GOT3 (cell line): ENCODE measurements at regions not wholly inside any gene's neighbourhood (a gene's known extent, or its start where the extent isn't known, plus 50 kb on each side); places are given as distances from the start of the nearest gene placed in this dataset.

ENCODE experiments used
- DNase-seq: peaks from one replicate; lab custom pipeline; 2025; ENCODE audit warnings: mixed read lengths; lab: John Stamatoyannopoulos, UW

DNA sequence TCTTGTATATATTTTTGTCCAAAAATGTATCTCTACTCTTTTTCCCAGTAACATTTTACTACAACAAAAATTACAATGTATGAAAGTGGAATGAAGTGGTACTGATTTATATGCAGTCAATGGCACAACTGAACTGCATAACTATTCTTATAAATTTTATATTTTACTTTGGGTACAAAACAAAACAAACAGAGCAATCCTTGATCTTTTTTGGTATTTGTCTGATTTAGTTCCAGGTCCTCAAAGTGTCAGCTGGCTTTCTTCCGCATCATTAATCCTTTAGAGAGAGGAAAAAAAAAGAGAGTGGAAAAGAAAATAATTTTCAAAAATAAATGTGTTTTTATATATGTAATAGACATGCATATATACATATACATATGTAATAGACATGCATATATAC, 252.4 kb upstream of the SLIT2 start:
- no peak for DNase-seq

DNA sequence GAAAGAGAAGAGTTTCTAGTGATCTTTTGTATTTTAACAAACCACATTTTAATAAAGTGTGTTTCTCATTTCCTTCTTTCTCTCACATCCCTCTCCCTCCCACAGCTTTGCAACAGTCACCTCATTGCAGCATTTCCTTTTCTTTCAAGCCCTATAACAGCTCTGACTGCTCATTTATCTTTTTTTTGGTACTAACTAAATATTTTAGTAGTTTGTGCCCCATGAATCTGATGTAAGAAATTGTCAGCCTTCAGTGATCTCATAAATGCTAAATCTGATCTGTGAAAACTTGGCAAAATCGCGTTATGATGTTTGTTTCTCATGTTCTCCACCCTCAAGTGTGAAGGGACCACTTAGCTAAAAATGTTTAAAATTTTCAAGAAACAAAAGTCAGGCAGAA, 258.5 kb upstream of the SLIT2 start:
- DNase-seq: no peak

DNA sequence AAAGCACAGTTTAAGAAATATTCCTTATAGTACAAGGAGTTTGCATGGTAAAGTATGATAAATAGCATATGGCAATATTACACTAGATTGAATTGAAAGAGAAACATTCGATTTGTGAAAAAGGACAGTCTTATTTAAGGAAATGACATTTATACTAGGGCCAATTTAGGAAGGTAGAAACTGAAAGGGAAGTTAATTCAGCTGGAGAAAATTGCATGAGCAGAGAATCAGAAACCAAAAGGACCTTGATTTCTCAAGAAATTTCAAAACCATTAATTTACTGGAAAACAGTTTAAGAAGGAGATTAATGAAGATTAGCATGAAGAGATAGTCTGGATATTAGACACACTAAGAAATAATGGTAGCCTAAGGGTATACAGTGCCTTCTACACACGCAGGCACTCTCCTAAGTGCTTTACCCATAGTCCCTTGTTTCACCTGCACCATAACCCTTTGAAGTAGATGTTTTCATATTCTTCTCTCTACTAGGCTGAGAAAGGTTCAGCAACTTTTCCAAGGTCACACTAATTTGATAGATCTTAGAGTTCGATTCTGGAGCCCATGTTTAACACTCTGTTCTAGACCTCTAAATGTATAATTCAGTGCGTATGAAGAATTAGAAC, 259.1 kb upstream of the SLIT2 start:
- no peak for DNase-seq

- no peak for DNase-seq
Observed at GRCh38 chr4:19987746-19988145, 264.0 kb upstream of the SLIT2 start.

- no peak for DNase-seq
Observed at GRCh38 chr4:19983072-19983471, 268.6 kb upstream of the SLIT2 start.

- no peak for DNase-seq
Observed at GRCh38 chr4:19982556-19982955, 269.1 kb upstream of the SLIT2 start.

GRCh38 chr4:19971829-19972228, 279.9 kb upstream of the SLIT2 start:
- no peak for DNase-seq

- no peak for DNase-seq
Observed at GRCh38 chr4:19969492-19969891, 282.2 kb upstream of the SLIT2 start.

DNA sequence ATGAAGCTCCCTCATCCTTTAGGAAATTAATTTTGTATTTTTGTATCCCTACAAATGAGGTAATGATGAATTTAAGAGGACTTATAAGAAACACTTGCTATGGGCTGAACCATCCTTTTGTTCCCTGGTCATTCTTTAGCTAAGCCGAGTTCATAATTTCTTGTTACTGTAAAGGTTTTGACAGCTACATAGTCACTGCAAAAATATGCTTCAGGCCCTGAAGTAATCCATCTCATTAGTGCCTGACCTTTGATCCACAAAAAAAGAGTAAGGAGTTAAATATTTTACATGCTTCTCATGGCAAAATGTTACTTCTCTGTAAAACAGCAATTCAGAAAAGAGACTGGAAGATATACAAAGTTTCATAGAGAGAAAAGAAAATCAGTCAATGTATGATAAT, 290.6 kb upstream of the SLIT2 start:
- DNase-seq: no peak

GRCh38 chr4:19958848-19959247, 292.9 kb upstream of the SLIT2 start:
- no peak for DNase-seq

DNA sequence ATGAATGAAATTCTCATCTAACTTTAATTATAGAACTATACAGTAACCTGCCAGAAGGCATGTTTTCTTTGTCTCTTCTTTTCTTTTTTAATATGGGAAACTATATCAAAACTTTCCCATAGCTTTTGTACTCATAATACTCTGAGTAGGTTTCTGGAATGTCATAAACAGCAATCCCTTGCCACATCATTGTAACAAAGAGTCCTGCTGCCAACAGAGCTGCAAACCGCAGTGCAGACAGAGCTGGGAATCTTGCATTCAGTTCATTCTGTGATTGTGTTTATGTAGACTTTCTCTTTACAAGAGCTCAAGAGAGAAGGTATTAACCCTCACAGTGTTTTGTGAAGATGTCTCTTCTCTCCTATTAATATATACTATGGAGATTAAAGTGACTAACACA, 304.4 kb upstream of the SLIT2 start:
- DNase-seq: no peak

- DNase-seq: no peak
Observed at GRCh38 chr4:19945979-19946380, 305.7 kb upstream of the SLIT2 start.

GRCh38 chr4:19945501-19945900, 306.2 kb upstream of the SLIT2 start:
- DNase-seq: no peak

DNA sequence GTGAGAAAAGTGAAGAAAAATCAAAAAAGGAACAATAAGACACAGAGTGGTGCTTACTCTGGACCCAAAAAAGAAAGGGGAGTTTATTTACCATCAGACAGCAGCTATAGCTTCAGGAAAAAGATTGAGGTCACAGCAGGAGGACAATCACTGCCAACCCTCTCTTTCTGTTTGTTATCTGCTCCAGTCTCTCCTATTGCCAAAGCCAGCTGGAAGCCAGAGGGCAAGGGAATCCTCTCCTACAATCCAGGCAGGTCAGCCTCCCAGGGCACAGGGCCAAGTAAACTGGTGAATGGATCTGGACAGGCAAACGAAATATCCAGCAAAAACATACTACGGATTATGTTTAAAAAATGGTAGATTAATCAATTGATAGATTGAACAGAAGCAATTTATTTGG, 306.9 kb upstream of the SLIT2 start:
- DNase-seq: no peak

DNA sequence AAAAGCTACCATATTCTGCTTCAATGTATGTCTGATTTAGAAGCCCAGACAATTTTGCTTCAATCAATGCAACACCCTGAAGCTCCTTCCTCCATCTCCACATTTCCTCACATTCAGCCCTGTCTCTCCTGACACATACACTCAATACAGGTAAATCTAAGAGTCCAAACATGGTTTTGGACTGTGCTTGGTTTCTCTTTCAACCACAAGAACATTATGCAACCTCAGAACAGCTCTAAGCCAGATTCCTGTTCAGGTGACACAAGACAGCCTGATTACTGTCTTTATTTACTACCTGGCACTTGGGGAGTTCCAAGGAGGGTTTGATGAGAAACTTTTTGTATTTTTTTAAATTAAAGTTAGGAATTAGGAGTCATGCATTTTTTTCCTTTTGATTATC, 307.5 kb upstream of the SLIT2 start:
- no peak for DNase-seq

- no peak for DNase-seq
Observed at GRCh38 chr4:19941434-19941833, 310.3 kb upstream of the SLIT2 start.

DNA sequence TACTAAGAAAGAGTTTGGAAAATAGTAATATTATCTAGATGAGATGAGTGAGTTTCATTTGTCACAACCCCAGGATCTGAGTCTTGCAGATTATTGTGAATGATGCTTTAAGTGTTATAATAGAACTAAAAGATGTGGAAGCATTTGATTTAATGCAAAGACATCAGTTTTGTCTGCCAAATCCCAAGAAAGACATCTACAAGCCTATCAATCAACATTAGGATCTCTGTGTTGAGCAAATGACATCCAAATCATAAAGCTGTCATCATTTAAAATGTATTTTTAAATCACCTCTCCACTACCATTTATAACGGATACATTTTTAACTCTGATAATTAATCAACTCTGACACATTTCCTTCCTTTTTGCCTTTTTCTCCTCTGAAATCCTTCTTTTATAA, 310.8 kb upstream of the SLIT2 start:
- DNase-seq: no peak

DNA sequence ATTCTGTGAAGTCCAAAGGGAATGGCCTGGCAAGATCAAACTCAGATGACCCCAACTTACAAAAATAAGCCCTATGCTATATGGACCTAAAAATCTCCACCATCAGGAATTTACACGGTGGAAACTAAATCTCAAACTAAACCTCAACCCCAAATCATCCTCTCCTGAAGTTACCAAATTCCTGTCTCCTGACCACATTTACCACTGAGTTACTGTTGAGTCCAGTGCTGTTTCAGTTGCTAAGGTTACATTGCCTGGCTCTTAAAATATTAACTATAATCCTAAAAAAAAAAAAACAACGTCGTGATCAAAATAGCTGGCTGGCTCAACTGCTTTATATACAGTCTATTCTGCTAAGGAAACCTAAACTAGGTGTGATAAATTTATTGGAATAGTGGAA, 315.2 kb upstream of the SLIT2 start:
- DNase-seq: no peak

- DNase-seq: no peak
Observed at GRCh38 chr4:19930742-19931141, 321.0 kb upstream of the SLIT2 start.

GRCh38 chr4:19927381-19927780, 324.3 kb upstream of the SLIT2 start:
- no peak for DNase-seq

GRCh38 chr4:19925516-19925915, 326.2 kb upstream of the SLIT2 start:
- no peak for DNase-seq

- DNase-seq: no peak
Observed at GRCh38 chr4:19924761-19925160, 326.9 kb upstream of the SLIT2 start.

- no peak for DNase-seq
Observed at GRCh38 chr4:19915276-19915675, 336.4 kb upstream of the SLIT2 start.

GRCh38 chr4:19913650-19914049, 338.1 kb upstream of the SLIT2 start:
- no peak for DNase-seq
